Umbilical cord (tissue), 1 donor: ENCODE measurements at regions not wholly inside any gene's neighbourhood (a gene's known extent, or its start where the extent isn't known, plus 50 kb on each side); places are given as distances from the start of the nearest gene placed in this dataset.
A peak's percentile ranks its signal among the peaks of the same experiment; 100 is the strongest.
"Not testable (repeated sequence)": the region's sequence is repeated elsewhere in the genome, so short reads cannot be mapped to it uniquely, and the experiment has no call there.

ENCODE experiments used
- DNase-seq: peaks from one replicate; pipeline ENCODE4 v3.0.0-alpha.2; 2015; ENCODE audit warnings: low spot score

- DNase-seq, result peak; percentile 32
Measured at GRCh38 chr7:81482600-81483186, 287.2 kb downstream of the HGF start.

- no peak for DNase-seq
Measured at GRCh38 chr7:81478664-81479063, 291.2 kb downstream of the HGF start.

- not testable (repeated sequence) for DNase-seq
Measured at GRCh38 chr7:81478201-81478600, 291.6 kb downstream of the HGF start.

- DNase-seq, result no peak
Measured at GRCh38 chr7:81473236-81473635, 296.6 kb downstream of the HGF start.

GRCh38 chr7:81470724-81471379 lies 299.0 kb downstream of the HGF start:
- no peak for DNase-seq

- DNase-seq, result peak; percentile 74
Measured at GRCh38 chr7:81469869-81470723, 299.8 kb downstream of the HGF start.

- peak; percentile 17 for DNase-seq
Measured at GRCh38 chr7:81469153-81469868, 300.5 kb downstream of the HGF start.

- no peak for DNase-seq
Measured at GRCh38 chr7:81468526-81468925, 301.3 kb downstream of the HGF start.

GRCh38 chr7:81467964-81468363 lies 301.9 kb downstream of the HGF start:
- no peak for DNase-seq

- no peak for DNase-seq
Measured at GRCh38 chr7:81462672-81463071, 307.2 kb downstream of the HGF start.

GRCh38 chr7:81460250-81461045 lies 309.4 kb downstream of the HGF start:
- DNase-seq, result no peak

GRCh38 chr7:81459485-81459884 lies 310.4 kb downstream of the HGF start:
- DNase-seq, result no peak

GRCh38 chr7:81457852-81458522 lies 311.9 kb downstream of the HGF start:
- DNase-seq, result peak; percentile 24

GRCh38 chr7:81453770-81454169 lies 316.1 kb downstream of the HGF start:
- not testable (repeated sequence) for DNase-seq

GRCh38 chr7:81449105-81449504 lies 320.7 kb downstream of the HGF start:
- DNase-seq, result no peak

GRCh38 chr7:81447351-81447952 lies 322.4 kb downstream of the HGF start:
- peak; percentile 57 for DNase-seq

GRCh38 chr7:81446212-81446611 lies 323.6 kb downstream of the HGF start:
- DNase-seq, result no peak

- peak; percentile 13 for DNase-seq
Measured at GRCh38 chr7:81445462-81445861, 324.4 kb downstream of the HGF start.

GRCh38 chr7:81441750-81442149 lies 328.1 kb downstream of the HGF start:
- no peak for DNase-seq

GRCh38 chr7:81439591-81439990 lies 330.3 kb downstream of the HGF start:
- DNase-seq, result no peak
